HepG2 (cell line): ENCODE measurements at regions not wholly inside any gene's neighbourhood (a gene's known extent, or its start where the extent isn't known, plus 50 kb on each side); places are given as distances from the start of the nearest gene placed in this dataset.
"Not testable (repeated sequence)": the region's sequence is repeated elsewhere in the genome, so short reads cannot be mapped to it uniquely, and the experiment has no call there.

Source experiments
- ATAC-seq: fragments of 200-7000 bp; cut with Tn5 transposase; 3 replicates; pipeline ENCODE4 v1.9.1; 2020; ENCODE audit warnings: mild to moderate bottlenecking, moderate library complexity
- BruUV-seq: library from RNA; stranded (reverse); fragments of 400-500 nt; replicated peaks from 2 replicates; lab custom pipeline; 2021; lab: Mats Ljungman, UMichigan
- CTCF ChIA-PET: fragments of 300-600 bp; formaldehyde crosslinking; extraction: SDS; loops from one replicate; lab custom pipeline; 2021; ENCODE audit warnings: low total read pairs, inconsistent platforms, low intra/inter-chr PET ratio; lab: Yijun Ruan, JAX
- POLR2A ChIA-PET: fragments of 350-600 bp; sonication (Branson Sonifier 250); formaldehyde crosslinking; loops from one replicate; lab custom pipeline; 2020; ENCODE audit warnings: antibody characterized with exemption, inconsistent platforms; lab: Yijun Ruan, JAX
- DNase-seq: peaks from one replicate; pipeline ENCODE4 v3.0.0-alpha.2; 2015; ENCODE audit warnings: low spot score
- FAIRE-seq: peaks from 3 replicates; lab custom pipeline; 2011; peaks lifted over from hg19 to GRCh38; lab: Jason Lieb, UNC
- H2AFZ ChIP-seq: one replicate; pipeline ENCODE4 v1.6.1; 2011; ENCODE audit warnings: low read length, inconsistent platforms
- H3K27ac ChIP-seq: fragments of 300-600 bp; 3 replicates; pipeline ENCODE4 v1.8.0; 2011; ENCODE audit warnings: mixed run types, mild to moderate bottlenecking, mixed read lengths, low read length, inconsistent platforms; ENCODE audit not compliant: insufficient read depth; ENCODE audit errors: extremely low read length
- H3K27me3 ChIP-seq, 2 experiments: fragments of 200-600 bp in 1 of 2; 2 replicates in 1 of 2; 3 replicates in 1 of 2; pipeline versions ENCODE4 v1.6.0 to v1.8.0; 2011; ENCODE audit warnings: low read length in 2 of 2, mild to moderate bottlenecking in 2 of 2, moderate library complexity in 2 of 2, inconsistent platforms in 1 of 2; ENCODE audit not compliant: insufficient read depth in 2 of 2, control insufficient read depth in 1 of 2
- H3K36me3 ChIP-seq, 2 experiments: fragments of 200-600 bp in 1 of 2; replicated peaks in 1 of 2; 2 replicates in 1 of 2; 3 replicates in 1 of 2; pipeline versions ENCODE4 v1.5.1 to v1.8.0; 2011; ENCODE audit warnings: low read length in 2 of 2, inconsistent platforms in 1 of 2; ENCODE audit not compliant: insufficient read depth in 2 of 2, control insufficient read depth in 1 of 2
- H3K4me1 ChIP-seq: 2 replicates; pipeline ENCODE4 v1.5.1; 2012; ENCODE audit warnings: low read length, inconsistent platforms; ENCODE audit not compliant: insufficient read depth
- H3K4me2 ChIP-seq: 2 replicates; pipeline ENCODE4 v1.6.0; 2011; ENCODE audit warnings: low read depth, low read length, inconsistent platforms
- H3K4me3 ChIP-seq, 3 experiments: fragments of 200-600 bp in 1 of 3; sonication (generic), shearing (Covaris generic) in 1 of 3; replicated peaks in 1 of 3; 2 replicates each; pipeline ENCODE4 v1.5.1; 2011 to 2016; ENCODE audit warnings: low read length in 3 of 3, inconsistent platforms in 2 of 3, low read depth in 2 of 3, mild to moderate bottlenecking in 2 of 3, control low read depth in 1 of 3, mixed read lengths in 1 of 3; ENCODE audit not compliant: insufficient read depth in 1 of 3
- H3K79me2 ChIP-seq: one replicate; pipeline ENCODE4 v1.6.1; 2011; ENCODE audit warnings: low read length, inconsistent platforms; ENCODE audit not compliant: insufficient read depth
- H3K9ac ChIP-seq: 2 replicates; pipeline ENCODE4 v1.6.0; 2011; ENCODE audit warnings: mild to moderate bottlenecking, low read depth, low read length, inconsistent platforms; ENCODE audit not compliant: insufficient read depth
- H3K9me3 ChIP-seq: 2 replicates; pipeline ENCODE4 v1.5.1; 2012; ENCODE audit warnings: mild to moderate bottlenecking, low read length
- H4K20me1 ChIP-seq: 2 replicates; pipeline ENCODE4 v1.6.0; 2011; ENCODE audit warnings: inconsistent platforms, mild to moderate bottlenecking, low read length, moderate library complexity; ENCODE audit not compliant: insufficient read depth
- ATF4 ChIP-seq, 2 experiments: fragments of 450-650 bp in 1 of 2; sonication (generic) in 1 of 2; formaldehyde crosslinking; IDR thresholded peaks; 2 replicates each; pipeline versions ENCODE4 v1.5.0 to v1.8.0; 2020 to 2022; ENCODE audit warnings: mild to moderate bottlenecking in 1 of 2, missing genetic modification reagents in 1 of 2
- ATF7 ChIP-seq, 2 experiments: fragments of 450-650 bp in 1 of 2; sonication (generic) in 1 of 2; formaldehyde crosslinking in 1 of 2; IDR thresholded peaks; 2 replicates each; pipeline versions ENCODE4 v1.4.0 to v1.6.1; 2016 to 2020; ENCODE audit warnings: antibody characterized with exemption in 1 of 2, mild to moderate bottlenecking in 1 of 2, missing genetic modification reagents in 1 of 2
- ZNF10 ChIP-seq: sonication (generic); formaldehyde crosslinking; IDR thresholded peaks from 2 replicates; pipeline ENCODE4 v1.4.0; 2020; ENCODE audit warnings: mild to moderate bottlenecking, low read depth, missing genetic modification reagents, borderline replicate concordance
- WGBS: methylation state at CpG from one replicate; pipeline ENCODE4 v1.1.6; 2017; ENCODE audit warnings: low lambda C conversion rate; 5-methylcytosine and 5-hydroxymethylcytosine counted together
- in situ Hi-C: cut with HindIII; loops from 2 replicates; pipeline ENCODE4 v1.10.0; 2017; ENCODE audit warnings: low pct_unique_long_range_greater_than_20kb; ENCODE audit not compliant: extremely low pct_ligation_motif_present
- intact Hi-C: fragments of 100-400 bp; cut with micrococcal nuclease; formaldehyde crosslinking; loops from one replicate; pipeline ENCODE4 v1.10.0; 2022; ENCODE audit not compliant: unreplicated experiment

GRCh38 chr17:13152501-13152900 lies 134.7 kb upstream of the ELAC2 start:
- FAIRE-seq = no peak
- CTCF ChIA-PET = no interaction called here
- in situ Hi-C loops = no loop called here

GRCh38 chr17:13150738-13151137 lies 132.9 kb upstream of the ELAC2 start:
- H3K27me3 ChIP-seq, in situ Hi-C loops, H4K20me1 ChIP-seq, DNase-seq, intact Hi-C loops, POLR2A ChIA-PET, H3K4me1 ChIP-seq, H3K4me2 ChIP-seq, BruUV-seq, H3K36me3 ChIP-seq, H3K4me3 ChIP-seq, H3K9me3 ChIP-seq, H3K27ac ChIP-seq, ATAC-seq, H3K79me2 ChIP-seq, FAIRE-seq, H3K9ac ChIP-seq, CTCF ChIA-PET, H2AFZ ChIP-seq: not testable (repeated sequence)
- WGBS = 54% methylated on average over 6 of the region's 6 CpGs

More at GRCh38 chr17:13152501-13152900, 134.7 kb upstream of the ELAC2 start:
- no peak overlapping the region for H3K9ac ChIP-seq
- POLR2A ChIA-PET = no interaction called here
- H3K27me3 ChIP-seq = no peaks in the 10 kb centered on the region
- no peak overlapping the region for H3K4me3 ChIP-seq
- BruUV-seq = no TSS peak
- no peak overlapping the region for H3K27ac ChIP-seq
- DNase-seq (no peak), ATAC-seq (no peak)
- H3K9me3 ChIP-seq = no peaks in the 10 kb centered on the region
- 0% methylated on average over 3 of the region's 3 CpGs for WGBS
- no peaks in the 10 kb centered on the region for H3K4me1 ChIP-seq
- no peaks in the 10 kb centered on the region for H4K20me1 ChIP-seq
- no peaks in the 10 kb centered on the region for H3K79me2 ChIP-seq
- no peaks in the 10 kb centered on the region for H3K36me3 ChIP-seq
- TF ChIP-seq ATF7 (IDR thresholded peaks at IDR 0.05) = peak; percentile 27; the same call in 1 of the 2 replicates
- TF ChIP-seq ATF7 (CRISPR knock-in tag; IDR thresholded peaks at IDR 0.05) = no peak
- TF ChIP-seq ZNF10 (CRISPR knock-in tag) = no peak
- no peak for TF ChIP-seq ATF4 (CRISPR knock-in tag; IDR thresholded peaks at IDR 0.05)
- intact Hi-C loops = no loop called here
- H3K4me2 ChIP-seq = no peak overlapping the region
- no peak overlapping the region for H2AFZ ChIP-seq
